Prostate gland (tissue), 2 donors: ENCODE measurements at regions not wholly inside any gene's neighbourhood (a gene's known extent, or its start where the extent isn't known, plus 50 kb on each side); places are given as distances from the start of the nearest gene placed in this dataset.

Source experiments
- DNase-seq: peaks from one replicate; pipeline ENCODE4 v3.0.0-alpha.2; 2019; ENCODE audit warnings: low spot score
- H3K27ac ChIP-seq, 2 donors: fragments of 200-600 bp; sonication (generic); 2 replicates each; pipeline ENCODE4 v1.5.1; 2017 to 2019
- H3K27me3 ChIP-seq: fragments of 200-600 bp; sonication (generic); replicated peaks from 2 replicates; pipeline ENCODE4 v1.5.1; 2019; ENCODE audit not compliant: insufficient read depth
- H3K36me3 ChIP-seq, 2 donors: fragments of 200-600 bp; sonication (generic); 1 replicate in 1 of 2; 2 replicates in 1 of 2; pipeline versions ENCODE4 v1.5.1 to v1.8.1; 2017 to 2019
- H3K4me1 ChIP-seq: fragments of 200-600 bp; sonication (generic); replicated peaks from 2 replicates; pipeline ENCODE4 v1.5.1; 2019
- H3K4me3 ChIP-seq, 2 donors: fragments of 200-600 bp; sonication (generic); 2 replicates each; pipeline ENCODE4 v1.5.1; 2017 to 2019
- H3K9me3 ChIP-seq: fragments of 200-600 bp; sonication (generic); 2 replicates; pipeline ENCODE4 v1.5.1; 2017
- CTCF ChIP-seq, 4 experiments: fragments of 200-600 bp in 2 of 4; fragments of 450-650 bp in 2 of 4; sonication (generic) in 2 of 4; IDR thresholded peaks; 1 replicate in 3 of 4; 2 replicates in 1 of 4; pipeline ENCODE4 v1.5.1; 2016 to 2019; ENCODE audit warnings: antibody characterized with exemption in 4 of 4, mild to moderate bottlenecking in 2 of 4, moderate library complexity in 2 of 4
- POLR2A ChIP-seq: fragments of 450-650 bp; IDR thresholded peaks from one replicate; pipeline ENCODE4 v1.6.1; 2016; ENCODE audit warnings: antibody characterized with exemption, mild to moderate bottlenecking
- POLR2AphosphoS5 ChIP-seq: sonication (generic); formaldehyde crosslinking; IDR thresholded peaks from one replicate; pipeline ENCODE4 v1.6.1; 2017; ENCODE audit warnings: antibody characterized with exemption
- WGBS: methylation state at CpG from one replicate; pipeline ENCODE4 v1.1.5; 2018; 5-methylcytosine and 5-hydroxymethylcytosine counted together
- intact Hi-C: fragments of 100-400 bp; cut with DNase I; formaldehyde crosslinking; loops from one replicate; pipeline ENCODE4 v1.14.2; 2022

- intact Hi-C loops: no loop called here
- TF ChIP-seq CTCF (IDR thresholded peaks at IDR 0.05) (no peak), POLR2AphosphoS5 (no peak), POLR2A (no peak)
- Histone ChIP-seq H3K4me1 (peaks cover 8% of the 10 kb centered on the region), H3K4me3 (no peak overlapping the region), H3K27me3 (no peaks in the 10 kb centered on the region), H3K27ac (no peak overlapping the region), H3K36me3 (no peaks in the 10 kb centered on the region), H3K9me3 (no peaks in the 10 kb centered on the region)
- no peak for DNase-seq
- WGBS: 80% methylated on average over 1 of the region's 1 CpG
These were observed 142.3 kb upstream of the JUN start for GRCh38 chr1:58926152-58926551.

- Histone ChIP-seq H3K4me1 (peaks cover 8% of the 10 kb centered on the region), H3K4me3 (no peak overlapping the region), H3K36me3 (no peaks in the 10 kb centered on the region), H3K9me3 (no peaks in the 10 kb centered on the region), H3K27me3 (no peaks in the 10 kb centered on the region), H3K27ac (no peak overlapping the region)
- 62% methylated on average over 4 of the region's 4 CpGs for WGBS
- no peak for TF ChIP-seq POLR2A
- TF ChIP-seq POLR2AphosphoS5: no peak
- TF ChIP-seq CTCF (IDR thresholded peaks at IDR 0.05): no peak
- intact Hi-C loops: no loop called here
- no peak for DNase-seq
These were observed 143.3 kb upstream of the JUN start for GRCh38 chr1:58927041-58927721.

GRCh38 chr1:58927722-58928085 is 143.9 kb upstream of the JUN start:
- intact Hi-C loops: no loop called here

GRCh38 chr1:58928514-58928913 is 144.7 kb upstream of the JUN start:
- intact Hi-C loops: no loop called here
- Histone ChIP-seq H3K4me3 (no peak overlapping the region), H3K27me3 (no peaks in the 10 kb centered on the region), H3K27ac (no peak overlapping the region), H3K4me1 (peaks cover 10% of the 10 kb centered on the region), H3K9me3 (no peaks in the 10 kb centered on the region), H3K36me3 (no peaks in the 10 kb centered on the region)
- no peak for DNase-seq
- TF ChIP-seq CTCF (IDR thresholded peaks at IDR 0.05) (no peak), POLR2A (no peak), POLR2AphosphoS5 (no peak)
- 93% methylated on average over 6 of the region's 6 CpGs for WGBS

More at GRCh38 chr1:58927722-58928085, 143.9 kb upstream of the JUN start:
- Histone ChIP-seq H3K9me3 (no peaks in the 10 kb centered on the region), H3K4me1 (peaks cover 9% of the 10 kb centered on the region), H3K36me3 (no peaks in the 10 kb centered on the region), H3K27ac (no peak overlapping the region), H3K4me3 (no peak overlapping the region), H3K27me3 (no peaks in the 10 kb centered on the region)
- WGBS: 83% methylated on average over 3 of the region's 3 CpGs
- DNase-seq: no peak
- TF ChIP-seq POLR2A (no peak), CTCF (IDR thresholded peaks at IDR 0.05) (no peak), POLR2AphosphoS5 (no peak)

GRCh38 chr1:58929671-58930325 is 146.0 kb upstream of the JUN start:
- Histone ChIP-seq H3K27me3 (no peaks in the 10 kb centered on the region), H3K36me3 (no peaks in the 10 kb centered on the region), H3K4me3 (no peak overlapping the region), H3K27ac (no peak overlapping the region), H3K9me3 (no peaks in the 10 kb centered on the region), H3K4me1 (peaks cover 10% of the 10 kb centered on the region)
- no peak for DNase-seq
- 95% methylated on average over 11 of the region's 11 CpGs for WGBS
- no peak for TF ChIP-seq POLR2A
- TF ChIP-seq CTCF (IDR thresholded peaks at IDR 0.05): no peak
- no peak for TF ChIP-seq POLR2AphosphoS5
- intact Hi-C loops: no loop called here
